ENCODE measurements at regions not wholly inside any gene's neighbourhood (a gene's known extent, or its start where the extent isn't known, plus 50 kb on each side); places are given as distances from the start of the nearest gene placed in this dataset.
"Not testable (repeated sequence)": the region's sequence is repeated elsewhere in the genome, so short reads cannot be mapped to it uniquely, and the experiment has no call there.

DNA sequence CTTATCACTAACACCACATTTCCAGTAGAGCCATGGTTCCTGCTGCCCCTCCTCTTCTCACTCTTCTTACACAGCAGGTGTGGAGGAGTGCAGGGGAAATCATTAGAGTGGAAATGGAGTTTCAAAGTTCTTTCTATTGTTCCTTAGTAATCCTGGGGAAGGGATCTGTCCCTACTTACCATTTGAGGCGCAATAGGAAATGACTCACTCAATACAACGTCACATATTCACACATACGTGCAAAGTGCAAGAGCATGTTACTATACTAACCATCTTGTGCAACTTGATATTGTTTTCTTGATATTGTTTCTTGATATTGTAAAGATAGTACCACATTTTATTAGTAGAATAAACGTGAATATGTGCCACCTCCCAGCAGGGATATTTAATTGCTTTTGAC, 1010.2 kb downstream of the DNAJB9 start:
- CTCF ChIA-PET: no interaction called here
- DNase-seq: no peak
- BruUV-seq (replicated peaks): no TSS peak
- TF ChIP-seq, protein P1, sequence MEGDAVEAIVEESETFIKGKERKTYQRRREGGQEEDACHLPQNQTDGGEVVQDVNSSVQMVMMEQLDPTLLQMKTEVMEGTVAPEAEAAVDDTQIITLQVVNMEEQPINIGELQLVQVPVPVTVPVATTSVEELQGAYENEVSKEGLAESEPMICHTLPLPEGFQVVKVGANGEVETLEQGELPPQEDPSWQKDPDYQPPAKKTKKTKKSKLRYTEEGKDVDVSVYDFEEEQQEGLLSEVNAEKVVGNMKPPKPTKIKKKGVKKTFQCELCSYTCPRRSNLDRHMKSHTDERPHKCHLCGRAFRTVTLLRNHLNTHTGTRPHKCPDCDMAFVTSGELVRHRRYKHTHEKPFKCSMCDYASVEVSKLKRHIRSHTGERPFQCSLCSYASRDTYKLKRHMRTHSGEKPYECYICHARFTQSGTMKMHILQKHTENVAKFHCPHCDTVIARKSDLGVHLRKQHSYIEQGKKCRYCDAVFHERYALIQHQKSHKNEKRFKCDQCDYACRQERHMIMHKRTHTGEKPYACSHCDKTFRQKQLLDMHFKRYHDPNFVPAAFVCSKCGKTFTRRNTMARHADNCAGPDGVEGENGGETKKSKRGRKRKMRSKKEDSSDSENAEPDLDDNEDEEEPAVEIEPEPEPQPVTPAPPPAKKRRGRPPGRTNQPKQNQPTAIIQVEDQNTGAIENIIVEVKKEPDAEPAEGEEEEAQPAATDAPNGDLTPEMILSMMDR (IDR thresholded peaks at IDR 0.05; ENCODE audit: unreplicated experiment): no peak
- intact Hi-C loops (cut with micrococcal nuclease; ENCODE audit: unreplicated experiment): no loop called here
- Mint-ChIP-seq H3K4me3 (ENCODE audit: low read depth, unreplicated experiment) (no peak overlapping the region), H3K4me1 (ENCODE audit: low read depth, unreplicated experiment) (no peaks in the 10 kb centered on the region), H3K36me3 (ENCODE audit: insufficient read depth, unreplicated experiment) (no peaks in the 10 kb centered on the region), H3K27ac (ENCODE audit: unreplicated experiment) (no peak overlapping the region), H3K27me3 (ENCODE audit: unreplicated experiment) (no peaks in the 10 kb centered on the region), H3K9me3 (ENCODE audit: low read depth, unreplicated experiment) (peaks cover 5% of the 10 kb centered on the region)

DNA sequence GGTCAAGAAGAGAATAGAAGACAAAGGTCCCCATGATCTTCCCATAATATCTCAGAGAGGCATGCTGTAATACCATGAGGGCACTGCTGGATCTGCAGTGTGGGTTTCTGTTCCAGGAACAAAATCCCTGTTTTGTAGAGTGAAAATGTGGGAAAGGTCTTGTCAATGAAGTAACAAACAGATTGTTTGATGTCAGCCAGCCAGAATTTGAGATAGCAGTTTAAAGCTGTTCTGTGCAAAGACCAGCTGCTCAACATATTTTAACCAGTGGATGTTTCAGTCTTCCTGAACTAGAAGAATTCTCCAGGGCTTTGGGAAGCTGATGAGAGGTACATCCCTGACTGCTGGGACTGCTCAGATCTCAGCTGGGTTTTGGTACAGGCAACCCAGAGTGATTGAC, 1012.5 kb downstream of the DNAJB9 start:
- no peak for DNase-seq
- no peaks in the 10 kb centered on the region for H3K27me3 Mint-ChIP-seq (ENCODE audit: unreplicated experiment)
- H3K27ac Mint-ChIP-seq (ENCODE audit: unreplicated experiment): no peak overlapping the region
- TF ChIP-seq, protein P1 (IDR thresholded peaks at IDR 0.05; ENCODE audit: unreplicated experiment): no peak
- intact Hi-C loops (cut with micrococcal nuclease; ENCODE audit: unreplicated experiment): no loop called here
- H3K36me3 Mint-ChIP-seq (ENCODE audit: insufficient read depth, unreplicated experiment): no peaks in the 10 kb centered on the region
- no peaks in the 10 kb centered on the region for H3K4me1 Mint-ChIP-seq (ENCODE audit: low read depth, unreplicated experiment)
- CTCF ChIA-PET: no interaction called here
- H3K9me3 Mint-ChIP-seq (ENCODE audit: low read depth, unreplicated experiment): peaks cover 6% of the 10 kb centered on the region
- BruUV-seq (replicated peaks): no TSS peak
- no peak overlapping the region for H3K4me3 Mint-ChIP-seq (ENCODE audit: low read depth, unreplicated experiment)

DNA sequence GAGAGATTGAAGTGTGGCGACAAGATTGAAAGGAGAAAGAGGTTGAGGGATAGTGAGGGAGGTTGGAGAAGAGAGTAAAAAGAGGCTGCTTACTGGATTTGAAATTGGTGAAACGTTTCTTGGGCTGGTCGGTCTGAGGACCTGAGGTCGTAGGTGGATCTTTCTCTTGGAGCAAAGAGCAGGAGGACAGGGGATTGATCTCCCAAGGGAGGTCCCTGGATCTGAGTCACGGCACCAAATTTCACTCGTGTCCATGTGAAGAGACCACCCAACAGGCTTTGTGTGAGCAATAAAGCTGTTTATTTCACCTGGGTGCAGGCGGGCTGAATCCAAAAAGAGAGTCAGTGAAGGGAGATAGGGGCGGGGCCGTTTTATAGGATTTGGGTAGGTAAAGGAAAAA, 1027.3 kb downstream of the DNAJB9 start:
- H3K4me1 Mint-ChIP-seq (ENCODE audit: low read depth, unreplicated experiment); H3K27ac Mint-ChIP-seq (ENCODE audit: unreplicated experiment); CTCF ChIA-PET; H3K4me3 Mint-ChIP-seq (ENCODE audit: low read depth, unreplicated experiment); BruUV-seq (replicated peaks); H3K27me3 Mint-ChIP-seq (ENCODE audit: unreplicated experiment); intact Hi-C loops (cut with micrococcal nuclease; ENCODE audit: unreplicated experiment); H3K9me3 Mint-ChIP-seq (ENCODE audit: low read depth, unreplicated experiment); H3K36me3 Mint-ChIP-seq (ENCODE audit: insufficient read depth, unreplicated experiment); DNase-seq: not testable (repeated sequence)

DNA sequence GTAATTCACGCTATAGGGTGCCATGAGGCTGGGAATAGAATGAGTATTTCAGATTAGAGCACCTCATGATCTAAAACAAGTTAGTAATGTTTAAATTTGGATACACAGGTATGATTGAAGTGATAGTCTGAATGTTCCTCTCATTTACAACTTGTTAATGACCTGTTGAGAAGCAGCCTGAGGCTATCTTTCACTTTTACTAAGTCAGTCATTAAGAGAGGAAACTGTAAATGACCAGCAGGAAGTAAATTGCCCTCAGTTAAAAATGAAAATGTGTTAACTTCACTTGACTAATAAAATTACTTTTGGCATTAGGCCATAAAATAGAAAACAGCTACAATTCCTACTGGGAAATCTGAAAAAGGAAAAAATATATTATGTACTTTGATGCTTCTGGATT, 1042.0 kb downstream of the DNAJB9 start:
- intact Hi-C loops (cut with micrococcal nuclease; ENCODE audit: unreplicated experiment): no loop called here
- Mint-ChIP-seq H3K4me3 (ENCODE audit: low read depth, unreplicated experiment) (no peak overlapping the region), H3K36me3 (ENCODE audit: insufficient read depth, unreplicated experiment) (no peaks in the 10 kb centered on the region), H3K27me3 (ENCODE audit: unreplicated experiment) (no peaks in the 10 kb centered on the region), H3K9me3 (ENCODE audit: low read depth, unreplicated experiment) (peaks cover 10% of the 10 kb centered on the region), H3K27ac (ENCODE audit: unreplicated experiment) (no peak overlapping the region), H3K4me1 (ENCODE audit: low read depth, unreplicated experiment) (no peaks in the 10 kb centered on the region)
- TF ChIP-seq, protein P1 (IDR thresholded peaks at IDR 0.05; ENCODE audit: unreplicated experiment): no peak
- no peak for DNase-seq
- no TSS peak for BruUV-seq (replicated peaks)
- CTCF ChIA-PET: no interaction called here

DNA sequence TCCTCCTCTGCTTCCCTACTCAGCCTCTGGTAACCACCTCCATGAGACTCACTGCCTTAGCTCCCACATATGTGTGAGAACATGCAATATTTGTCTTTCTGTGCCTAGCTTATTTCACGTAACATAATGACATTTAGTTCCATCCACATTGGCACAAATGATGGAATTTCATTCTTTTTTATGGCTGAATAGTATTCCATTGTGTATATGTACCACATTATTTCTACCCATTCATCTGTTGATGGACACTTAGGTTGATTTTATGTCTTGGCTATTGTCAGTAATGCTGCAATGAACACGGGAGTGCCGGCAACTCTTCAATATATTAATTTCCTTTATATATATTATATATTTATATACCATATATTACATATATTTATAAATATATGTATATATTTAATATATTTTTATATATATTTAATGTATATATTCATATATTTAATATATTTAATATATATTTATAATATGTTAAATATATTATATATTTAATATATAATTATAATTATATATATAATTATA, 1046.9 kb downstream of the DNAJB9 start:
- Mint-ChIP-seq H3K9me3 (ENCODE audit: low read depth, unreplicated experiment) (peaks cover 15% of the 10 kb centered on the region), H3K4me3 (ENCODE audit: low read depth, unreplicated experiment) (no peak overlapping the region), H3K36me3 (ENCODE audit: insufficient read depth, unreplicated experiment) (no peaks in the 10 kb centered on the region), H3K27ac (ENCODE audit: unreplicated experiment) (no peak overlapping the region), H3K4me1 (ENCODE audit: low read depth, unreplicated experiment) (no peaks in the 10 kb centered on the region), H3K27me3 (ENCODE audit: unreplicated experiment) (no peaks in the 10 kb centered on the region)
- no peak for DNase-seq
- TF ChIP-seq, protein P1 (IDR thresholded peaks at IDR 0.05; ENCODE audit: unreplicated experiment): no peak
- CTCF ChIA-PET: no interaction called here
- no TSS peak for BruUV-seq (replicated peaks)
- intact Hi-C loops (cut with micrococcal nuclease; ENCODE audit: unreplicated experiment): no loop called here
